SK-N-SH treated with all-trans-retinoic acid at 6 μM for 48 hours (cell line): ENCODE measurements at regions not wholly inside any gene's neighbourhood (a gene's known extent, or its start where the extent isn't known, plus 50 kb on each side); places are given as distances from the start of the nearest gene placed in this dataset.

Experiments used
- SNAI2 ChIP-seq: fragments of 250-450 bp; sonication (Bioruptor Pico); IDR thresholded peaks from 2 replicates; pipeline ENCODE4 v1.5.0; 2020; ENCODE audit warnings: mild to moderate bottlenecking, moderate library complexity
- TSHZ2 ChIP-seq: fragments of 250-450 bp; sonication (Bioruptor Pico); IDR thresholded peaks from 2 replicates; pipeline ENCODE4 v1.5.0; 2020; ENCODE audit warnings: mild to moderate bottlenecking, moderate library complexity

DNA sequence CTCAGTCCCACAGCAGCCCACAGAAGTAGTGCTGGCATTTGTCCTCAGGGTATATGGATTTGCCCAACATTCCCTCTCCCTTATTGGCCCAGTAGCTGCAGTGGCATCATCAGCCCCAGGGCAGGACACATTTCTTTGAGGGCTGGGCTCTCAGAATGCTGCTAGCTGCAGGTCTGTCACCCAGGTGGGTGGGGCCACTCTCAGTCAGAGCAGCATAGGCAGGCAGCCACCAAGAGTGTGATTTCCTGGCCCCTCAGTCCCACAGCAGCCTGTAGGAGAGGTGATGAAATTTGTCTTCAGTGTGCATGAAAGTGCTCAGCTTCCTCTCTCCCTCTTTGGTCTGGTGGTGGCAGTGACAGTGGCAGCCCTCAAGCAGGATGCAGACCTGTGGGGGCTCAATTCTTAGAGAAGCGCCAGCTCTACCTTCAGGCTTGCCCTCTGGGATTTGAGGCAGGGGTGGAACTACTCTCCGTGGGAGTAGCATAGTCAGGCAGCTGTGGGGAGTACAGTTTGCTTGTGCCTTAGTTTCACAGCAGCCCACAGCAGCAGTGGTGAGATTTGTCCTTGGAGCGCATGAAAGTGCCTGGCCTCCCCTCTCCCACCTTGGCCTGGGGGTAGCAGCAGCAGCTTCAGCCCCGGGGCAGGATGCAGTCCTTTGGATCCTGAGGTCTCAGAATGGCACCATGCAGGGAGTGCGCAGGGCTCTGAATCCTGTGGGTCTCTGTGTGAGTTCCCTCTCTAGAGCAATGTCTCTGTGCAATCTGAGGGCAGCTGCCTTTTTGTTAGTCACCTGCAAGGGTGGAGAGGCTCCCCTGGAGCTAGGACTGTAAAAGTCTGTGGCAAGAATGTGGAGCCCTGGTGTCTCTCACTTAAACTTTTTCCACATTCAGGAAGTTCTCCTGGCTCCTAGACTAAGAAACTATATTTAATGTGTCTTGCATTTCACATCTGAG is 1229.1 kb downstream of the ROBO2 start:
- no peak for TF ChIP-seq TSHZ2
- TF ChIP-seq SNAI2 (CRISPR knock-in tag): no peak
